NT2/D1 (cell line): ENCODE measurements at regions not wholly inside any gene's neighbourhood (a gene's known extent, or its start where the extent isn't known, plus 50 kb on each side); places are given as distances from the start of the nearest gene placed in this dataset.

ENCODE experiments used
- DNase-seq: peaks from one replicate; pipeline ENCODE4 v3.0.0-alpha.2; 2011; ENCODE audit warnings: low read depth, low spot score
- H3K27me3 ChIP-seq: 2 replicates; pipeline ENCODE4 v1.6.0; 2011; ENCODE audit warnings: mild to moderate bottlenecking; ENCODE audit not compliant: insufficient read length, insufficient read depth
- H3K36me3 ChIP-seq: 2 replicates; pipeline ENCODE4 v1.6.1; 2011; ENCODE audit warnings: mild to moderate bottlenecking, low read length, mixed read lengths; ENCODE audit not compliant: insufficient read depth, insufficient read length
- H3K4me1 ChIP-seq: 2 replicates; pipeline ENCODE4 v1.5.1; 2011; ENCODE audit not compliant: insufficient read depth, insufficient read length
- H3K4me3 ChIP-seq: 2 replicates; pipeline ENCODE4 v1.5.1; 2011; ENCODE audit warnings: low read depth; ENCODE audit not compliant: insufficient read length
- H3K9ac ChIP-seq: 2 replicates; pipeline ENCODE4 v1.6.0; 2011; ENCODE audit warnings: low read depth; ENCODE audit not compliant: insufficient read length
- H3K9me3 ChIP-seq: 2 replicates; pipeline ENCODE4 v1.5.1; 2011; ENCODE audit warnings: mild to moderate bottlenecking, low read length; ENCODE audit not compliant: insufficient read depth
- SUZ12 ChIP-seq: IDR thresholded peaks from 2 replicates; pipeline ENCODE4 v1.6.1; 2011; ENCODE audit not compliant: insufficient read length, insufficient read depth; ENCODE audit errors: extremely low read depth
- YY1 ChIP-seq: IDR thresholded peaks from 2 replicates; pipeline ENCODE4 v1.6.1; 2011; ENCODE audit not compliant: insufficient read length, insufficient read depth
- ZNF274 ChIP-seq: IDR thresholded peaks from 2 replicates; pipeline ENCODE4 v1.6.1; 2011; ENCODE audit warnings: mild to moderate bottlenecking, low read depth, low read length

GRCh38 chrX:865422-865821, 234.8 kb downstream of the SHOX start:
- TF ChIP-seq ZNF274 (no peak), SUZ12 (no peak), YY1 (no peak)
- Histone ChIP-seq H3K4me3 (no peak overlapping the region), H3K9me3 (no peaks in the 10 kb centered on the region), H3K27me3 (no peaks in the 10 kb centered on the region), H3K9ac (no peak overlapping the region), H3K4me1 (peaks cover 9% of the 10 kb centered on the region), H3K36me3 (no peaks in the 10 kb centered on the region)
- DNase-seq: no peak

- peaks cover 9% of the 10 kb centered on the region for H3K4me1 ChIP-seq
- no peaks in the 10 kb centered on the region for H3K27me3 ChIP-seq
- H3K36me3 ChIP-seq: no peaks in the 10 kb centered on the region
- H3K9ac ChIP-seq: no peak overlapping the region
- H3K4me3 ChIP-seq: no peak overlapping the region
- no peaks in the 10 kb centered on the region for H3K9me3 ChIP-seq
- no peak for TF ChIP-seq ZNF274
- no peak for TF ChIP-seq YY1
- no peak for TF ChIP-seq SUZ12
- DNase-seq: no peak
Measured at GRCh38 chrX:861921-862320, 231.3 kb downstream of the SHOX start.

GRCh38 chrX:861340-861890, 230.8 kb downstream of the SHOX start:
- no peak for TF ChIP-seq SUZ12
- TF ChIP-seq ZNF274: no peak
- TF ChIP-seq YY1: no peak
- Histone ChIP-seq H3K9ac (no peak overlapping the region), H3K27me3 (no peaks in the 10 kb centered on the region), H3K9me3 (no peaks in the 10 kb centered on the region), H3K4me1 (peaks cover 6% of the 10 kb centered on the region), H3K36me3 (no peaks in the 10 kb centered on the region), H3K4me3 (no peak overlapping the region)
- no peak for DNase-seq

GRCh38 chrX:859329-859728, 228.7 kb downstream of the SHOX start:
- H3K36me3 ChIP-seq: no peaks in the 10 kb centered on the region
- TF ChIP-seq ZNF274 (no peak), YY1 (no peak), SUZ12 (no peak)

GRCh38 chrX:858542-859078, 228.0 kb downstream of the SHOX start:
- Histone ChIP-seq H3K27me3 (no peaks in the 10 kb centered on the region), H3K4me3 (no peak overlapping the region), H3K36me3 (no peaks in the 10 kb centered on the region), H3K9ac (no peak overlapping the region), H3K9me3 (no peaks in the 10 kb centered on the region), H3K4me1 (peaks cover 7% of the 10 kb centered on the region)
- TF ChIP-seq SUZ12 (no peak), YY1 (no peak)
- no peak for DNase-seq

More at GRCh38 chrX:859329-859728, 228.7 kb downstream of the SHOX start:
- no peaks in the 10 kb centered on the region for H3K9me3 ChIP-seq
- H3K4me3 ChIP-seq: no peak overlapping the region
- DNase-seq: no peak
- H3K9ac ChIP-seq: no peak overlapping the region
- H3K4me1 ChIP-seq: peaks cover 7% of the 10 kb centered on the region
- H3K27me3 ChIP-seq: no peaks in the 10 kb centered on the region

- no peak for TF ChIP-seq SUZ12
- no peak for TF ChIP-seq ZNF274
- TF ChIP-seq YY1: no peak
- H3K4me3 ChIP-seq: no peak overlapping the region
Measured at GRCh38 chrX:857376-857775, 226.8 kb downstream of the SHOX start.

GRCh38 chrX:856566-857290, 226.1 kb downstream of the SHOX start:
- Histone ChIP-seq H3K4me1 (peaks cover 2% of the 10 kb centered on the region), H3K9ac (no peak overlapping the region), H3K4me3 (no peak overlapping the region), H3K36me3 (no peaks in the 10 kb centered on the region), H3K27me3 (no peaks in the 10 kb centered on the region), H3K9me3 (no peaks in the 10 kb centered on the region)
- TF ChIP-seq ZNF274 (no peak), YY1 (no peak), SUZ12 (no peak)
- DNase-seq: no peak

More at GRCh38 chrX:857376-857775, 226.8 kb downstream of the SHOX start:
- Histone ChIP-seq H3K9me3 (no peaks in the 10 kb centered on the region), H3K4me1 (peaks cover 7% of the 10 kb centered on the region), H3K9ac (no peak overlapping the region), H3K36me3 (no peaks in the 10 kb centered on the region), H3K27me3 (no peaks in the 10 kb centered on the region)
- DNase-seq: no peak

- H3K27me3 ChIP-seq: no peaks in the 10 kb centered on the region
- no peaks in the 10 kb centered on the region for H3K9me3 ChIP-seq
- no peak overlapping the region for H3K9ac ChIP-seq
- TF ChIP-seq SUZ12 (no peak), ZNF274 (no peak), YY1 (no peak)
- no peak overlapping the region for H3K4me3 ChIP-seq
- no peaks in the 10 kb centered on the region for H3K36me3 ChIP-seq
- peaks cover 9% of the 10 kb centered on the region for H3K4me1 ChIP-seq
- DNase-seq: no peak
Measured at GRCh38 chrX:853304-853703, 222.7 kb downstream of the SHOX start.
